ENCODE measurements at regions not wholly inside any gene's neighbourhood (a gene's known extent, or its start where the extent isn't known, plus 50 kb on each side); places are given as distances from the start of the nearest gene placed in this dataset.
"Not testable (repeated sequence)": the region's sequence is repeated elsewhere in the genome, so short reads cannot be mapped to it uniquely, and the experiment has no call there.

DNA sequence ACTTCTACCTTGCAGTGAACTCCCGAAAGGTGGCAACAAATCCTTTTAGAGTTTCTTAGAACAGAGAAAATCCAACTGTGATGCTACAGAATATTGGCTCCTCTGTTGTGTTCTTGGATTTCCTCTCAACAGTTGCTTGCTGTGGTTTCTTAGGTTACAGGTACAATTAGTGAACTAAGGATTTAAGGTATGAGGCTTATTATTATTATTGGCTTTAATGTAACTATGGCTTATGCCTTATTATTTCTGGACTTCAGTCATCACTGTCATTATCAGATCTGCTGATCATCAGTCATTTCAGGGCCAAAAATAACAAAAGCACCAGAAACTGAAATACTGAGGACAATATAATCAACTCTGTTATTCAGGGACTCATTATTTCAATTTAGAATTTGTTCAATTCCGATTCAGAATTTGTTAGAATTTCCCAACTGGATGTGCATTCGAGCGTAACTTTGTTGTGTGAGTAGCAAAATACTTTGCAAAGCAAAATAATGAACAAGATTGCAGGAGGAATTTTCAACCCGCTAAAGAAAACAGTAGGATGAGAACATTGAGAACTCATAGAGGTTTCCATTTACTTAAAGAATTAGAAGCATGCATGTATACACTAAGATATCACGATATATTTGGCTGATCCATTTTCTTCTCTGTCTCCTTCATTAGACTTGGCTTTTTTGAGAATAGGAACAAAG, 65.5 kb upstream of the AK4 start:
- Histone ChIP-seq H3K9ac (ENCODE audit: extremely low read depth, low read length, poor library complexity, severe bottlenecking) (no peak overlapping the region), H3K27ac (ENCODE audit: low read depth, low read length) (no peak overlapping the region), H3K36me3 (ENCODE audit: control insufficient read depth, insufficient read depth, low read length) (no peaks in the 10 kb centered on the region), H3K4me1 (ENCODE audit: control insufficient read depth, insufficient read depth, low read length) (no peaks in the 10 kb centered on the region), H3K9me3 (ENCODE audit: control insufficient read depth, low read length) (peaks cover 9% of the 10 kb centered on the region), H3K27me3 (ENCODE audit: control insufficient read depth, insufficient read depth, low read length, poor library complexity, severe bottlenecking) (no peaks in the 10 kb centered on the region), H3K4me3 (ENCODE audit: low read length) (no peak overlapping the region)
- no peak for DNase-seq
- WGBS, 2 experiments (ENCODE audit: insufficient coverage in 1 of 2, insufficient read length in 1 of 2) = 93 to 96% methylated on average over 4 to 6 of the region's 6 CpGs
- no peaks in the 10 kb centered on the region for H3K36me3 Mint-ChIP-seq (ENCODE audit: low read depth)
- no peaks in the 10 kb centered on the region for H3K27me3 Mint-ChIP-seq (ENCODE audit: insufficient read depth)
- no peaks in the 10 kb centered on the region for H3K4me1 Mint-ChIP-seq
- H3K9me3 Mint-ChIP-seq = peaks cover 9% of the 10 kb centered on the region
- TF ChIP-seq, protein P1, sequence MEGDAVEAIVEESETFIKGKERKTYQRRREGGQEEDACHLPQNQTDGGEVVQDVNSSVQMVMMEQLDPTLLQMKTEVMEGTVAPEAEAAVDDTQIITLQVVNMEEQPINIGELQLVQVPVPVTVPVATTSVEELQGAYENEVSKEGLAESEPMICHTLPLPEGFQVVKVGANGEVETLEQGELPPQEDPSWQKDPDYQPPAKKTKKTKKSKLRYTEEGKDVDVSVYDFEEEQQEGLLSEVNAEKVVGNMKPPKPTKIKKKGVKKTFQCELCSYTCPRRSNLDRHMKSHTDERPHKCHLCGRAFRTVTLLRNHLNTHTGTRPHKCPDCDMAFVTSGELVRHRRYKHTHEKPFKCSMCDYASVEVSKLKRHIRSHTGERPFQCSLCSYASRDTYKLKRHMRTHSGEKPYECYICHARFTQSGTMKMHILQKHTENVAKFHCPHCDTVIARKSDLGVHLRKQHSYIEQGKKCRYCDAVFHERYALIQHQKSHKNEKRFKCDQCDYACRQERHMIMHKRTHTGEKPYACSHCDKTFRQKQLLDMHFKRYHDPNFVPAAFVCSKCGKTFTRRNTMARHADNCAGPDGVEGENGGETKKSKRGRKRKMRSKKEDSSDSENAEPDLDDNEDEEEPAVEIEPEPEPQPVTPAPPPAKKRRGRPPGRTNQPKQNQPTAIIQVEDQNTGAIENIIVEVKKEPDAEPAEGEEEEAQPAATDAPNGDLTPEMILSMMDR (conservative IDR thresholded peaks at IDR 0.05) = no peak
- H3K4me3 Mint-ChIP-seq = no peak overlapping the region
- H3K27ac Mint-ChIP-seq = no peak overlapping the region

DNA sequence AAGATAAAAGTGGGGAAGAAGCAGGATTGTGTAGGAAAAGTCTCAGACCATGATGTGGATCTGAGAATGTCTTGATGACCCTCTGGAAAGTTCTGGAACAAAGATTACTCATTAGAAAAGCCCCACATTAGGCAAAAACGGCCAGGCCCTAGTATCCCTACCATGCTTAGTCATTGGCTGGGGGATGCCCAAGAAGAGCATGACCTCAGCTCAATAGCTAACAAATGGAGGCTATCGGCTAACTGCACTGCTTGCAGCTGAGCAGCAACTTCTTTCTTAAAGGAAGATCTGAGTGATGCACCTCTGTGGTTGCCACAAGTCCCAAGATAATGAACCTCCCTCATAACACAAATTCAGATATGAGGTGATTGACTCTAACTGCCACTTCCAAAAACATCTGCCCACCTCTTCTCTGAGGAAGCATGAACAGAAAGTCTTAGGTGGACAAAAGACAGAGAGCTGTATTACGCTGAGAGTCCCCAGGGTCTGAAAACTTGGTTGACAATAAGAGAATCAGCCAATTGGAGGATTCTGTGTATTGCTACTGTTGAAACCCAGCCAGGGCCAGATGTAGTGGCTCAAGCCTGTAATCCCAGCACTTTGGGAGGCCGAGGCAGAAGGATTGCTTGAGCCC, 64.6 kb upstream of the AK4 start:
- no peaks in the 10 kb centered on the region for H3K27me3 ChIP-seq (ENCODE audit: control insufficient read depth, insufficient read depth, low read length, poor library complexity, severe bottlenecking)
- Mint-ChIP-seq H3K4me3 (no peak overlapping the region), H3K36me3 (ENCODE audit: low read depth) (no peaks in the 10 kb centered on the region), H3K9me3 (peaks cover 15% of the 10 kb centered on the region), H3K27ac (no peak overlapping the region), H3K27me3 (ENCODE audit: insufficient read depth) (peaks cover 2% of the 10 kb centered on the region), H3K4me1 (no peaks in the 10 kb centered on the region)
- no peak for DNase-seq
- no peaks in the 10 kb centered on the region for H3K4me1 ChIP-seq (ENCODE audit: control insufficient read depth, insufficient read depth, low read length)
- H3K9ac ChIP-seq (ENCODE audit: extremely low read depth, low read length, poor library complexity, severe bottlenecking) = no peak overlapping the region
- TF ChIP-seq, protein P1 (conservative IDR thresholded peaks at IDR 0.05) = no peak
- no peaks in the 10 kb centered on the region for H3K36me3 ChIP-seq (ENCODE audit: control insufficient read depth, insufficient read depth, low read length)
- WGBS, 2 experiments (ENCODE audit: insufficient coverage in 1 of 2, insufficient read length in 1 of 2) = 73 to 89% methylated on average over 2 to 4 of the region's 4 CpGs
- peaks cover 15% of the 10 kb centered on the region for H3K9me3 ChIP-seq (ENCODE audit: control insufficient read depth, low read length)
- no peak overlapping the region for H3K27ac ChIP-seq (ENCODE audit: low read depth, low read length)
- no peak overlapping the region for H3K4me3 ChIP-seq (ENCODE audit: low read length)

DNA sequence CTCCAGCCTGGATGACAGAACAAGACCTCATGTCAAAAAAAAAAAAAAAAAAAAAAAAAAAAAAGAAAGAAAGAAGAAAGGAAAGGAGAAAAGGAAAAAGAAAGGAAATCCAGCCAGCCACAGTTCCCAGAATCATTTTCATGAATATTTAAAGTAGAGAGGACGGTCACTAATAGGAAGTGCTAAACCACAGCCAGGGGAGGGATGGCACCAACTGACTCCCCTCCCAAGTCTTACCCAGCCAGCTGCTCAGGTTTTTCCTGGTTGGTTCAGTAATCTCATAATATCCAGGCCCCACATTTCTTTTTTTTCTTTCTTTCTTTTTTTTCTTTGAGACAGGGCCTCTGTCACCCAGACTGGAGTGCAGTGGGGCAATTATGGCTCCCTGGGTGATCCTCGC, 63.9 kb upstream of the AK4 start:
- Mint-ChIP-seq H3K27me3 (ENCODE audit: insufficient read depth) (peaks cover 2% of the 10 kb centered on the region), H3K36me3 (ENCODE audit: low read depth) (no peaks in the 10 kb centered on the region), H3K9me3 (peaks cover 17% of the 10 kb centered on the region), H3K27ac (no peak overlapping the region), H3K4me3 (no peak overlapping the region), H3K4me1 (no peaks in the 10 kb centered on the region)
- TF ChIP-seq, protein P1 (conservative IDR thresholded peaks at IDR 0.05) = no peak
- no peak overlapping the region for H3K4me3 ChIP-seq (ENCODE audit: low read length)
- H3K36me3 ChIP-seq (ENCODE audit: control insufficient read depth, insufficient read depth, low read length) = no peaks in the 10 kb centered on the region
- no peak for DNase-seq
- H3K9ac ChIP-seq (ENCODE audit: extremely low read depth, low read length, poor library complexity, severe bottlenecking) = no peak overlapping the region
- no peak overlapping the region for H3K27ac ChIP-seq (ENCODE audit: low read depth, low read length)
- no peaks in the 10 kb centered on the region for H3K4me1 ChIP-seq (ENCODE audit: control insufficient read depth, insufficient read depth, low read length)
- peaks cover 15% of the 10 kb centered on the region for H3K9me3 ChIP-seq (ENCODE audit: control insufficient read depth, low read length)
- 90 to 100% methylated on average over 2 of the region's 2 CpGs for WGBS, 2 experiments (ENCODE audit: insufficient coverage in 1 of 2, insufficient read length in 1 of 2)
- H3K27me3 ChIP-seq (ENCODE audit: control insufficient read depth, insufficient read depth, low read length, poor library complexity, severe bottlenecking) = no peaks in the 10 kb centered on the region

DNA sequence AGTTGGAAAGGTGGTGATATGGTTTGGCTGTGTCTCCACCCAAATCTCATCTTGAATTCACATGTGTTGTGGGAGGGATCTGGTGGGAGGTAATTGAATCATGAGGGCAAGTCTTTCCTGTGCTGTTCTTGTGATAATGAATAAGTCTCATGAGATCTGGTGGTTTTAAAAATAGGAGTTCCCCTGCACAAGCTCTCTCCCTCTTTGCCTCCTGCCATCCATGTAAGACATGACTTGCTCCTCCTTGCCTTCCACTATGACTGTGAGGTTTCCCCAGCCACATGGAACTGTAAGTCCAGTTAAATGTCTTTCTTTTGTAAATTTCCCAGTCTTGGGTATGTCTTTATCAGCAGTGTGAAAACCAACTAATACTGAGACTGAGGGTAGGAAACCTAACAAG, 60.5 kb upstream of the AK4 start:
- not testable (repeated sequence) for H3K9ac ChIP-seq (ENCODE audit: extremely low read depth, low read length, poor library complexity, severe bottlenecking); H3K27me3 Mint-ChIP-seq (ENCODE audit: insufficient read depth); H3K4me1 ChIP-seq (ENCODE audit: control insufficient read depth, insufficient read depth, low read length); H3K27ac ChIP-seq (ENCODE audit: low read depth, low read length); H3K27me3 ChIP-seq (ENCODE audit: control insufficient read depth, insufficient read depth, low read length, poor library complexity, severe bottlenecking); H3K36me3 Mint-ChIP-seq (ENCODE audit: low read depth); H3K4me1 Mint-ChIP-seq; H3K27ac Mint-ChIP-seq; DNase-seq; H3K4me3 ChIP-seq (ENCODE audit: low read length); H3K36me3 ChIP-seq (ENCODE audit: control insufficient read depth, insufficient read depth, low read length); H3K4me3 Mint-ChIP-seq
- H3K9me3 ChIP-seq (ENCODE audit: control insufficient read depth, low read length) = peaks cover 15% of the 10 kb centered on the region
- peaks cover 17% of the 10 kb centered on the region for H3K9me3 Mint-ChIP-seq
